GM12873 (cell line): ENCODE measurements at regions not wholly inside any gene's neighbourhood (a gene's known extent, or its start where the extent isn't known, plus 50 kb on each side); places are given as distances from the start of the nearest gene placed in this dataset.
A peak's percentile ranks its signal among the peaks of the same experiment; 100 is the strongest.

Source experiments
- TF ChIP-seq, protein P1 (sequence below): IDR thresholded peaks from 2 replicates; pipeline ENCODE4 v1.5.1; 2012; ENCODE audit warnings: low read depth, mild to moderate bottlenecking, moderate library complexity, low read length, control low read depth; ENCODE audit not compliant: insufficient read depth; ENCODE audit errors: missing control alignments

DNA sequence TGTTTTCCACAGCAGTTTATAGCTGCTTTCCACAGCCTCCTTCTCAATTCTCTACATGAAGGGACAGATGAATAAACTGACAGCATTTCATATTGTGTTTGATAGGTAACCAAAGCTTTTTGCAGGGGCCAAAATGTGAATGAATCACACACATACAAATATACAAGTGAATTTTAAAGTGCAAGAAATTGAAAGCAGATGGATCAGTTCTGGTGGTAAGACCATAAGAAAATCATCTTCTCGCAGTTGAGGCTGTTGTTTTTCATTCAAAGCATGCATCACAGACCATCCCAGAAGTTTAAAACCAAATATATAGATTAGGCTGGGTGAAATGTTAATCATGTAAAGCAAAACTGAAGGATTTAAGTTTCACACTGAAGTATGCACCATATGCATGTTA, 1569.4 kb downstream of the PCDH9 start:
- TF ChIP-seq, protein P1, sequence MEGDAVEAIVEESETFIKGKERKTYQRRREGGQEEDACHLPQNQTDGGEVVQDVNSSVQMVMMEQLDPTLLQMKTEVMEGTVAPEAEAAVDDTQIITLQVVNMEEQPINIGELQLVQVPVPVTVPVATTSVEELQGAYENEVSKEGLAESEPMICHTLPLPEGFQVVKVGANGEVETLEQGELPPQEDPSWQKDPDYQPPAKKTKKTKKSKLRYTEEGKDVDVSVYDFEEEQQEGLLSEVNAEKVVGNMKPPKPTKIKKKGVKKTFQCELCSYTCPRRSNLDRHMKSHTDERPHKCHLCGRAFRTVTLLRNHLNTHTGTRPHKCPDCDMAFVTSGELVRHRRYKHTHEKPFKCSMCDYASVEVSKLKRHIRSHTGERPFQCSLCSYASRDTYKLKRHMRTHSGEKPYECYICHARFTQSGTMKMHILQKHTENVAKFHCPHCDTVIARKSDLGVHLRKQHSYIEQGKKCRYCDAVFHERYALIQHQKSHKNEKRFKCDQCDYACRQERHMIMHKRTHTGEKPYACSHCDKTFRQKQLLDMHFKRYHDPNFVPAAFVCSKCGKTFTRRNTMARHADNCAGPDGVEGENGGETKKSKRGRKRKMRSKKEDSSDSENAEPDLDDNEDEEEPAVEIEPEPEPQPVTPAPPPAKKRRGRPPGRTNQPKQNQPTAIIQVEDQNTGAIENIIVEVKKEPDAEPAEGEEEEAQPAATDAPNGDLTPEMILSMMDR, result no peak

DNA sequence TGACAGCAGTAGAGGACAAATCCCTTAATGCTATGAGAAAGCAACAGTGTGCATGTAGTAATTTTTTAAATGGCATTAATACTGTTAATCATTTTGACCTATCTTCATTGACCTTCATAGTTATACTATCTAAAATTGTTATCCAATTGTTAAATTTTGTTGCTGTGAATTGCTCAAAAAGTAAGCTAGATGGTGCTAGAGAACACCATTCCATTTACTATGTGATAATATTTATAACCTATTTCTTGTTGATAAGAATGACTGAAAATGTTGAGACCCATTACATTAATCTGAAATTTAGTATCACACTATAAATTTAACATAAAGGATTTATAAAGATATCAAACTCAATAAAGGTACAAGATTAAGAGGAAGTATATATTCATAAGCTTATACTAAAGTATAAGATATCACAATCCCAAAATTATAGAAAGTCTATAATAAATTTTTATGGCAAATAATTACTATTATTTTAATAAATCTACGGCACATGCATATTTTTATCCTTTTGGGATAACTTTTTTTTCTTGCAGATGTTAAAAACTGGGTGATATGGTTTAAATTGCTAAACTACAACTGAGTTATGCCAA, 1573.3 kb downstream of the PCDH9 start:
- TF ChIP-seq, protein P1, result no peak

DNA sequence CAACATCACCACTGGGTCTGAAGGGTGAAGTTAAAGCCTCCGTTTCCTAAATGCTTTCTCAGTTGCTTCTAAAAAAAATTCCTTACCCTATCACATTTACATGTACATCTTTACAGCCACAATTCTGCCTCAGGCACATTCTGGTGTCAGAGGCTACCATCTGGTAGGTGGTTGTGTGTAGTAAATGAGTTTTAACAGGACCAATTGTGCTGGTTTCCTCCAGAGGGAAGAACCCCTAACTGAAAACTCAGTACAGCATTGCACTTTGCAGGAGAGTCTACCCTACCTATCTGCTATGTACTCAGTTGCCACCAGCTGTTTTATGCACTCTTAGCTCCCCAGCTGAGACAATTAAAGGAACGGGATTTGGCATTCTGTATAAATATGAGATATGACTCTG, 1576.5 kb downstream of the PCDH9 start:
- TF ChIP-seq, protein P1, result no peak

DNA sequence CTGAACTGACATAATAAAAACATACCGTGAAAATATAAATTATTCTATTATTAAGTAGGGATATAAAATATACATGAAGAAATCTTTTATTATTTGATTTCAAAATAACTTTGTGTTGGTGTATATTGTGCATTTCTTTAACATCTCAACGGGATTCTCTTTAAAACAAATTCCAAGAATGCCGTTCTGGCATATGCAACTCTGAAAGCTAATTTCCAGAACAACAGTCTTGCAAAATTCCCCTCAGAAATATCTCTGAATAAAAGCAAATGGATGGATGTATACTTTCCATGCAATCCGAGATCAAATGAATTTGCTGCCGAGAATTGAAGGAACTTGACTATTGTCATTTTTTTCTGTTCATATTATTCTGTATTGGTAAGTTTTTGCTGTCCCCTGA, 1579.8 kb downstream of the PCDH9 start:
- TF ChIP-seq, protein P1, result no peak

DNA sequence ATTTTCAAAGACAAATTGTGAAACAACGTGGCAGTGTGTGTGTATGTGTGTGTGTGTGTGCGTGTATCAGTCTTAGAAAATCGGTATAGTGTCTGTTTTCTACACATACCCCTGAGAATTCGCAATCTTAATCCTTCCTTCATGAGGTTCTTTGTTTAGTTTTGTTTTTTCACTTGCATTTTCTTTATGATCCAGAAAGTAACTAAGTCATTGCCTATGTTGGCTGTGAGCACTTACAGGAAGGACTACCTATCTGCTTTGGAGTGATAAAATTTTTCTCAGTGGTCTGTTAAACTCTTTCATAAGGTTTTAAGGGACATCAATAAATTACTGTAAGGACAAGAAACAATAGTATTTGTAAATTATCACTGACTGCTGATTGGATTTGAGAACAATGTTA, 1587.1 kb downstream of the PCDH9 start:
- TF ChIP-seq, protein P1, result no peak

DNA sequence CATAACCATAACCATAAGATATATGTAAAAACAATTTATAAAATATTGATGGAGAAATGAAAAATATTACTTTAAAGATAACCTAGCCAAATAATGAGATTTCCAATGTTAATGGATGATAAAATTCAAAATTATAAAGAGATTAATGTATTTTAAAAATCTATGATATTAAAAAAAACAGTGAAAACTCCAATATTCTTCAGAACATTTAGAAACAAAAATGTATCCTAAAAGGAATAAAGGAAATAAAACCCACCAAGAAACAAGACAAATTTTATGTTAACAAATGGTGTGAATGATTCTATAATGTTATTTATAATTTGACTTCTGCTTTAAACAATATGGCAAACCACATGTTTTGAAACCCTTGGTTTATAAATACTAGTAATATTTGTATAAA, 1587.8 kb downstream of the PCDH9 start:
- TF ChIP-seq, protein P1, result no peak

DNA sequence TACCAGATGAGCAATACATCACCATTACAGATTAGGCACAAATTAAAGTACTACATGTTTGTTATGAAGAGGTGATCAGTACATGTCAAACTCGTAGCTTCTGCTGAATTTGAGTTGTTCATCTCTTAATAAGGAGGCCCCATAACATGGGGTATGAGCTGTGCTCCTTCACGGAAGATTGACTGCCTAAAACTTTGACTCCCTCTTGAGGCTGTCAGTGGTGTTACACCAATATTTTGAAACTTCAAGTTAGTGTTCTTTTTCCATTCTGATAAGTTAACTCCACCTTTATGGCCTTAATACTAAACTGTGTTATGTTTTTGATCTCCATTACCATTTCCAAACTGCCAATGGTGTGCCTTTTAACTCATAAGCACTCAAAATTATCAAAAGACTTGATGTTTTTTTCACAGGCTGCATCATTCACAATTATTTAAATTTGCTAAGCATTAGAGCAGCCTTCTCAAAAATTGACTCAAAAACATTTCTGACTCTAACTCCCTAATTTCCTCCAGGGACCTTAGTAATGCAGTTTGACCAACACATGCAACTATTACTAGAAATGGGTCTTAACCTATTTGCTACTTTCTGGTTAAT, 1591.5 kb downstream of the PCDH9 start:
- TF ChIP-seq, protein P1, result peak; percentile 60
